HG02588 (cell line): ENCODE measurements at regions not wholly inside any gene's neighbourhood (a gene's known extent, or its start where the extent isn't known, plus 50 kb on each side); places are given as distances from the start of the nearest gene placed in this dataset.
A peak's percentile ranks its signal among the peaks of the same experiment; 100 is the strongest.

Experiments used
- ATAC-seq: cut with Tn5 transposase; IDR thresholded peaks from one replicate; pipeline ENCODE4 v1.9.1; 2021; ENCODE audit warnings: mild to moderate bottlenecking, moderate library complexity; ENCODE audit not compliant: unreplicated experiment

DNA sequence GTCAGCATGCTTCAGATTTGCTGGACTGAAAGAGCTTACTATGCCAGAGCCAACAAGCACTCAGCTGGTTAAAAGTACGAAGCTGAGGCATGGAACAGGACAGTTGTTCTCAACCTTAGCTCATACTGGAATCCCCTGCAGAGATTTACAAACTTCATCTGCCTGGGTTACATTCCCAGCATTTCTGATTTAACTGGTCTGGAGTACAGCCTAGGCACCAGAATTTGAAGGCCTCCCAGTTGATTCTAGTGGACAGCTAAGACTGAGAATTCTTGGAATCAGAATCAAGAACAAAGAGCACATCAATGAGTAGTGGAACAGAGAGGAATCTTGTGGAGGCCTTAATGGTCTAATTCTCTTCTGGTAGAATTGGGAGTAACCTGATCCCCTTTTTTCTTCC lies 298.2 kb upstream of the NXPH2 start:
- ATAC-seq: no peak

DNA sequence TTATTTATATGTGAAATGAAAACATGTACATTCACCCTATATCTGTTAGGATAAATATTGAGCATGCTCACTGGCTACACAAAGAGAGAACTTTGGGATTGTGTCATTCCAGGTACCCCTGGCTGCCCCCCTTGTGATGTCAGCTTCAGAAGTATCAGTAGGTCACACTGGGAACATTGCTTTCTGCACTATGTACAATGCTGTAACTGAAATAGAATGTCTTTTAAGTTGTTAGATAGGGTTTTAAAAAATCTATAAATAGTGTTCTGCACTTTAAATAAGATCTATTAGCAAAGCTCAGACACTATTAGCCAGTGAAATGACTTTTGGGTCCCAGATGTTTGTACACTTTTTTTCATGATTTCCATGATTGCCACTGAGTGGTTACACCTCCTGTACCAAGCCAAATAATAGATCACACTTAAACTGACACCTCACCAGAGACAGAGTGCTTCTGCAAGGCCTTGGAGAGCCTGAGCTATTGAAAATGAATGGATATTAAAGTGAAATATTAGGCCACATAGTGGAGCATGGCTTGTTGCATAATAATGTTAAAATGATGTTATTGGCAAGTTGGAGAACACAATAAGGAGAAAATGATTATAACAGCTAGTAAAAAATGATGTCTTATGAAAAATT lies 297.0 kb upstream of the NXPH2 start:
- no peak for ATAC-seq

DNA sequence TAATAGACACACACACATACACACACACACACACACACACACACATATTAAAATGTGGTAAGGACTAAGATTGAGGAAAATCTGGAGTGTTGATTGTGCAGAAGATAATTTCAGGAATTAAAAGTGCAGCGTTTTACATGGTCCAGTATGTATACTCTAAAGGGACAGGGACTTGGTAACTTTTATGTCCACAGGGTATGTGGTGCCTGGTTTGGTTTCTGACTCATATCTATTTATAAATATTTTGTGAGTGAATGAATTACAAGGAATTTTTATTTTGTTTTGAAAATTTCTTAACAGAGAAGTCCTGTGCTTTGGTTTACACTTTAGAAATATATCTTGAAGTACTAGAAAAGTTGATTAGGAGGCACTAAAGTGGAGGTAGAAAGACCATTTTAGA lies 287.7 kb upstream of the NXPH2 start:
- ATAC-seq: no peak

DNA sequence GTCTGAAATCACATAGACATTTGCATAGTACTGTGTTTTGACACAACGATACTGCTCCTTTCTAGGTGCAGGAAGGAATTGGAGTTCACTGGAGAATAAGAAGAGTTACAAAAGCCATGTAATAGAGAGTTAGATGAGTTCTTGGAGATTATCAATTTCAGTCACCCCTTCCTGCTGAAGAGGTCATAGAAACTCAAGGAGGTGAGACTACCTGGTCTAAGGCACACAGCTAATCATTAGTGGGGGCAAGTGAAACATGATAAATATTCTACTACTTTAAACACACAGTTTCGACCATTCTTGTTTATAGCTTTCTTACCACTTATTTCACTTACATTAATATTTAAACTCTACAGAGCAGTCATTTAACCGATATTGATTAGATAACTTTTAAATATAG lies 286.9 kb upstream of the NXPH2 start:
- no peak for ATAC-seq

DNA sequence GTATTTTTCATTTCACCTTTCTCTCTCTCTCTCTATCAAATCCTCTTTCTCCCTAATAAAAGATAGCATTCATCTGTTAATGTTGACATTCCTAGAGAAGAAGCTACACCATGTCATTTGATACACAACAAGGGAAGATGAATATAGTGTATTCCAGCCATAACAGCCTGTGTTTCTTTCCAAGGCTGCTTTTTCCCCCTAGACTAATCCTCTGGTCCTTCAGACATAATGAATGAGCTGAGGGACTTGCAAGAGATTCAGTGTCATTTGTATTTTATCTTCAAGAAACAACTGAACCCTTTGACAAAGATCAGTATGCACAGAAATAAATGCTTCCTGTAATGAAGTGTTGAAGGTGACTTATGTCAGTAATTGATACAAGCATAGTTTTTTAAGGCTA lies 284.0 kb upstream of the NXPH2 start:
- ATAC-seq: no peak

DNA sequence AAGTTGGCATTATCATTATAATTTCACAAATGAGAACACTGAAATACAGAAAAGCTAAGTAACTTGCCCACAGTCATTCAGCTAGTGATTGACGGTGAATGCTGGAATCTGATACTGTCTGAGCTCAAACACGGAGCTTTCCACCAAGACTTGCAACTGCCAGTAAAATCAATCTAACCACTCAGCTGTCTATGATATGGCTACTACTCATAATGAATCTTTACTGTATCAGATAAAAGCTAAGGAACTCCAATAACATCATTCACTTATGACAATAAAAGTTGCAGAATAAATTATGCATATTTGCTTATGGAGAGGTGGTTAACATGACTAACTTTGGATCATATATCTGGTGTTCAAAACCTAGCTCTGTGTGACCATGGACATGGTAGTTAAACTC lies 279.4 kb upstream of the NXPH2 start:
- ATAC-seq: no peak

GRCh38 chr2:139055202-139055601 lies 275.0 kb upstream of the NXPH2 start:
- ATAC-seq: no peak

- no peak for ATAC-seq
Observed at GRCh38 chr2:139048017-139048416, 267.8 kb upstream of the NXPH2 start.

GRCh38 chr2:139045524-139045923 lies 265.3 kb upstream of the NXPH2 start:
- no peak for ATAC-seq

- no peak for ATAC-seq
Observed at GRCh38 chr2:139034064-139034463, 253.9 kb upstream of the NXPH2 start.

- no peak for ATAC-seq
Observed at GRCh38 chr2:139033300-139033699, 253.1 kb upstream of the NXPH2 start.

- ATAC-seq: peak; percentile 59
Observed at GRCh38 chr2:139031722-139032121, 251.5 kb upstream of the NXPH2 start.

DNA sequence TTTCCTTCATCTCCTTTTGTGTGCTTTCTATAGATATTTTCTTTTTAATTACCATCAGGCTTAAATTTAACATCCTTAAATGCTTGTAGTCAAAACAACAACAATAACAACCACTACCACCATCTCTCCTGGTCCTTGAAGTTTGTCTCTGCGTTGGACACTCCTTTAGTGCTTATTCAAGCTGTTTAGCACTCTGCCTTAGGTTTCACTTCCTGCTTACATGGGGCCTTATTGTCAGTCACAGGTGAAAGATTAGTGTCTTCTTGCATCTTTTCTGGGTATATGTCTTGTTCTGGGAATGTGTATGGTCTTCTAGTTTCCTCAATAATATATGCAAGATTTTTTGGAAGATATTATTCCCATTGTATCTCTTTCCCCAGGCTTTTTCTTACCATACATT lies 240.1 kb upstream of the NXPH2 start:
- ATAC-seq: no peak

GRCh38 chr2:139018252-139018651 lies 238.1 kb upstream of the NXPH2 start:
- no peak for ATAC-seq

GRCh38 chr2:139007130-139007529 lies 226.9 kb upstream of the NXPH2 start:
- no peak for ATAC-seq

DNA sequence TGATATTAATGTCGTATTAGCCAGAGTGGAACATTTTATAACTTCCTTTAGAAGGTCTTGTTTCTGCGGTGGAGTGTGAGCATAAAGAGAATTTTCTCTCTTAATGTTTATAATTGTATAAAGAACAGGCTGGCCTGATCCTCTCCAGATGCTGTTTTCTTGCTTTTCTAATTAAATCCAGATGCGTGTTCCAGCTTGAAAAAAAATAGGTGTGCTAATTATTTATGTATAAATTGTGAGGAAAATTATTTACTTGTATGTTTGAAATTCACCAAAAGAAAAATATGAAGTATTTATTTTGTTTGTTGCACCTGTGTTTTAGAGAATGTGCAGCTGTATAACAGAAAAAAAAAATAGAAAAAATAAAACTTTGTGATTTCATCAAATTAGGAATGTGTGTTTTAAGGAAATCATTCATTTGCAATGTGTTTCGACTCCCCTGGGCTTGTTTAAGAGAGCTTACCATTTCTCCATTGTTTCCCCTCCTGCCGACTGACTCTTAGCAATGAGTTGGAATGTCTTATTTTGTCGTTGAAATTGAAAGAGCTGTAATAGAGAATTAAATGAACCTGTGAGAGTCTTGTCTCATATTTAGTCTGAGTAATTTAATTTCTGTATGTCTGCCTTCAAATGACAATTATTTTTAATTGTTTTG lies 220.1 kb upstream of the NXPH2 start:
- ATAC-seq: no peak

- no peak for ATAC-seq
Observed at GRCh38 chr2:138997856-138998517, 217.8 kb upstream of the NXPH2 start.

GRCh38 chr2:138997346-138997745 lies 217.2 kb upstream of the NXPH2 start:
- ATAC-seq: no peak

DNA sequence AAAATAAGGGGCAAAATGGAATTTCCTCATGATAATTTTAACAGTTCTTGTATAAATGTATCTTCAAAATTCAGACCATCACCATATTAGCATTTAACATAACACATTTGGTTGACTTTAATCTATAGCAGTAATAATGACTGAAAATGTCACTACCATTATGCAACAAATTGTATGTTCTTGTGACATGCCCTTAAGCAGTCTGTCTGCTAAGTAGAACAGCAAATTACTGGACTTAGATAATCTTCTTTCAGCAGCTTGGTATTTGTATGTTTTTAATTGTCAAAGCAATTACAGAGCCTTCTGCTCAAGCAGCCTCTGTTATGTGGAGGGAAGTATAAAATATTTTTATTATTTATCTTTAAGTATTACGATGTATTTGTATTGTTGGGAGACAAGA lies 214.3 kb upstream of the NXPH2 start:
- no peak for ATAC-seq

- ATAC-seq: no peak
Observed at GRCh38 chr2:138985881-138986280, 205.7 kb upstream of the NXPH2 start.

GRCh38 chr2:138979131-138979785 lies 199.1 kb upstream of the NXPH2 start:
- no peak for ATAC-seq

DNA sequence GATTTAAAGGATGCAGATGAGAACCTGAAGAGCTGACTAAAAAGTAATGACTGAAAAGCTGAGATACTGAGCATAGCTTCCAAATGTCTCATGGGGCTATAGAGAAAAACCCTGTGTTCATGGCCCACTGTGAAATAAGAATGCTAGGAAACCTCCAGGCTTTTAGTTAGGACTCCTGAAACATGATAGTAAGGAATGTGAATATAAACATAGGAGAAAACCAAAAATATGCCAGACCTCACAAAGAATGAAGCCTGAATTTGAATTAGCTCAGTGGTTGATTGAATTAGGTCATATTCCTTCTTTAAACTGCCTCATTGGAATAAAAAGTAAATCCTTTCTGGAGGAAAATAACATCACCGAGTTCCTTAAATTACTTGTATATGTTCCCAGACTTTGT lies 194.5 kb upstream of the NXPH2 start:
- ATAC-seq: no peak
